Stimulated activated CD4-positive, alpha-beta T cell treated with anti-CD3 and anti-CD28 coated beads, TNF-alpha, amount 100 ng/mL, for 24 hours (primary cell): ENCODE measurements at regions not wholly inside any gene's neighbourhood (a gene's known extent, or its start where the extent isn't known, plus 50 kb on each side); places are given as distances from the start of the nearest gene placed in this dataset.
"Not testable (repeated sequence)": the region's sequence is repeated elsewhere in the genome, so short reads cannot be mapped to it uniquely, and the experiment has no call there.

Experiments used
- DNase-seq, 3 experiments: peaks; one replicate each; pipeline ENCODE4 v3.0.0-alpha.2; 2020; ENCODE audit warnings: low read depth in 3 of 3

DNA sequence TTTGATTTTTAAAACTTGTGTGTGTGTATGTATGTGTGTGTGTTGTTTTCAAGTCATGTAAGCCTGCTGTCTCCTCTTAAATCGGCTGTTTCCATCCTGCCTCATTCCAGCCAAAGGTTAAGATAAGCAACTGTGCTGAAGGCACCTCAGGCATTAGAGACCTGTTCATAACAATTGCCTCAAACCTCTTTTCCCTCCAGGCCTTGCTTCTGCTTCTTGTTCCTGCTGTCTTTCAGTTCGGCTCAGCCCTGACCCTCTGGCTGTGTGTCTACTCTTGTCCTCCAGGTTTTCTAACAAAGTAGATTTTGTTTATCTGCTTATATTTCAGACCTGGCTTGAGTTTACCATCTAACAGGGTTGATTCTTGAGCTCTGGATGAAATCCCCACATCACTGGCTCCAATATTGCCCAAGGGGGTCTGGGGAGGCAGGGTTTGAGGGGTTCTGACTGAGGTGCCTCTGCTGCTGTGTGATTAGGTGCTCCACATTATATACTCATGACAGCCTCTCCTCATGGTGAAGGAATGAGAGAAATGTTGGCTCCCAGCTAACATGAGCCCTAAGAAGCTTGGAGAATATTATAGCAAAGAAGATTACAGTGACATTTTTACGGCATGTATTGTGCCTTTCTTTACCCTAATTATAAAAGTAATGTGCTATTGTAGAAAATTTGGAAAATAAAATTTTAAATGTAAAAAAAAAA lies 229.7 kb upstream of the PIK3R1 start:
- DNase-seq = no peak

DNA sequence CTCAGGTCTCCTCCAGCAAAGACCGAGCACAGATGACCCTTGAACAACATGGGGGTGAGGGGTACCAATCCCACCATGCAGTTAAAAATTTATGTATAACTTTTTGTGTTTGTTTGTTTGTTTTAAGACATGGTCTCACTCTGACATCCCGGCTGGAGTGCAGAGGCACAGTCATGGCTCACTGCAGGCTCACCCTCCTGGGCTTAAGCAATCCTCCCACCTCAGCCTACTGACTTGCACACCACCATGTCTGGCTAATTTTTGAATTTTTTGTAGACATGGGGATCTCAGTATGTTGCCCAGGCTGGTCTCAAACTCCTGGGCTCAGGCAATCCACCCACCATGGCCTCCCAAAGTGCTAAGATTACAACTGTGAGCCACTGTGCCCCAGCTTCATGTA lies 231.0 kb upstream of the PIK3R1 start:
- DNase-seq = no peak

DNA sequence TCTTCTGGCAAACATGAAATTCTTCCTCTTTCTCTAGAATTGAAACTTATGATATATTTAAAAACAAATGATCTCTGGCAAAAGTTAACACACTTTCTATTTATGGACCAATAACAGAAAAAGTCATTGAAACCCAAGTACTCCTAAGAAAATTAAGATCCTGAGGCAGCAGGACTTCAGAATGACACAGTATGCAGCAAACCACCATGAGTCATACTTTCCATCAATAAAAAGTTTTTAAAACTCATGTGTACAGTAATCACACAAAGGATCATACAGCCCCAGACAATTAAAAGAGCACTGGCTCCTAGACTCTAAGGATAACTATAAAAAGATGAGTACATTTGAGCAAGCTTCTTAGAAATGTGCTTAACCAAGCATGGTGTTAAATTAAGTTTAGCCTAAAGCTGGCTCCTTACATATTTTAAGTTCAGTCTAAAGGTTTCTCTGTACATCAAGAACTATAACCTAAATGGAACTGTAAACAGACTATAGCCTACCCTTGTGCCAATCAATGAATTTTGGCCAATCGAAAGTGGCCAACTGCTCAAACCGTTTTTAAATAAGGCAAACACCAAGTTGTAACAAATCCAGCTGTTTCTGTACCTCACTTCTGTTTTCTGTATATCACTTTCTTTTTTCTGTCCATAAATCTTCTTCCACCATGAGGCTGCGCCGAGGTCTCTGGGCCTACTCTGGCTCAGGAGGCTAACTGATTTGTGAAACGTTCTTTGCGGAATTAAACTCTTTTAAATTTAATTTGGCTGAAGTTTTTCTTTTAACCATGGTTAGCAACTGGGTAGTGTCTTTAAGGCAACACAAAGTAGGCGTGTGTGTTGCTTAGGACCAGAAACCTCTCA lies 232.1 kb upstream of the PIK3R1 start:
- no peak for DNase-seq

DNA sequence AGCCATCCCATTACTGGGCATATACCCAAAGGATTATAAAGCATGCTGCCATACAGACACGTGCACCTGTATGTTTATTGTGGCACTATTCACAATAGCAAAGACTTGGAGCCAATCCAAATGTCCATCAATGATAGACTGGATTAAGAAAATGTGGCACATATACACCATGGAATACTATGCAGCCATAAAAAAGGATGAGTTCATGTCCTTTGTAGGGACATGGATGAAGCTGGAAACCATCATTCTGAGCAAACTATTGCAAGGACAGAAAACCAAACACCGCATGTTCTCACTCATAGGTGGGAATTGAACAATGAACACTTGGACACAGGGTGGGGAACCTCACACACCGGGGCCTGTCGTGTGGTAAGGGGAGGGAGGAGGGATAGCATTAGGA lies 233.4 kb upstream of the PIK3R1 start:
- DNase-seq = not testable (repeated sequence)

DNA sequence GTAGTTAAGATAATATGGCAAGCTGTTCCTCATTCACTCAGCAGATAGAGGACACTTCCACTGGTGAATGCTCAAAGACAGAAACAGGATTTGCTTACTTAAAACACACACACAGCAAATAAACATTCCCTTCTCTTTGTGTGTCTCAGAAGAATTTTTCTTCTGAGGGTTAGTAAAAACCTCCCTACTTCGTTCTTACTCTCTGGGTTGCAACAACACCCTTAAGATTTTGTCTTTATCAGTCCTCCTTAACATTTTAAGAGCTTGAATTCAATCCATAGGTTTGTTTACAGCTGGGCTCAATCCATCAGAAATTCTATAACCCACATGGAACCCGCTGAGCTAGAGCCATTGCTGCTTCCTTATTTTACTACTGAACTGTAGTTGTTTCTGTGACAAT lies 237.4 kb upstream of the PIK3R1 start:
- DNase-seq = no peak

DNA sequence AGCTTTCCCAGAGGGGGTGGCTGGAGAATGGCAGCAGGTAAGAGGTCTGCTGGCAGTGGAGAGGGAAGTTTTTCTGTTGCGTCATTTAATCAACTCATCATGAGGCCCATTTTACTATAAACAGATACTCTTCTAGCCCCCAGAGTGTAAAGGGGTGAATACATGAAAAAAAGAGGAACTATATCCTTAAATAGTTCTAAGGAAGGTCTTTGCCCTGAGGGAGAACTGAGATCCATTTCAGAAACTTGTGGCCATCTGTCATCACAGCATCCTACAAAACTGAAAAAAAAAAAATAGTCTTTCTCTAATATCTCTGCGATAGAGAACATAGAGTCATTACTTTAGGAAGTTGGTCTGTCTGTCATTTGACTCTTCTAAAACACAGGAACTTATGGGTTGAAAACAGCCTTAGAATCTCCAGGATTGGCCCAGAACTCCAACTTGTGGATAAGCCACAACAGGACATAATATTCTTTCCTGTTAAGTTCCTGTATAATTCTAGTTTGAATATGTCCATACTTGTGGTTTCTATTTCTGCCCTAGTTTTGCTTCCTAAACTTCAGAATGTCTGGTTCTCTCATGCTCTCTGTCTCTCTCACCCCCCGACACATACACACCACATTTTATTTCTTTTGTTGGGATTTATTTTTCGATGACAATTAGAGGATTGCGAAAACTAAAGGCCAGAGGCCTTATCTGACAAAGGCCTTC lies 238.5 kb upstream of the PIK3R1 start:
- DNase-seq = no peak

DNA sequence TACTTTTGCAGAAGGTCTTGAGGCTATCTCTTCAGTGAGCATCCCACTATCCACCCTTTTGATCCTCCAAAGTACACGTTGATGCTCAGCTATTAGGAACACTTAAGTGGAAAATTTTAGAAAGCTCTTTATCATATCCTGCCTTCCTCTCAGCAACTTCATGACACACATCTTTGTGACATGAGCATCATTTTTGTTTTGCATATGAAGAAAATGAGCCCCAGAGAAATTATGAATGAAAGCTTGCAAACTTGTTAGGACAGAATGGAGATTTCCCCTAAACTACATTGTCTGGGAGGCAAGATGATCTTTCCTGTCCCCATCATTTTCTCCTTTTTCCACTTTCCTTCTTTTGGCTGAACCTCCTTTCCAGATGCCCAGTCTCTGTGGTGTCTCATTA lies 239.4 kb upstream of the PIK3R1 start:
- DNase-seq = no peak

DNA sequence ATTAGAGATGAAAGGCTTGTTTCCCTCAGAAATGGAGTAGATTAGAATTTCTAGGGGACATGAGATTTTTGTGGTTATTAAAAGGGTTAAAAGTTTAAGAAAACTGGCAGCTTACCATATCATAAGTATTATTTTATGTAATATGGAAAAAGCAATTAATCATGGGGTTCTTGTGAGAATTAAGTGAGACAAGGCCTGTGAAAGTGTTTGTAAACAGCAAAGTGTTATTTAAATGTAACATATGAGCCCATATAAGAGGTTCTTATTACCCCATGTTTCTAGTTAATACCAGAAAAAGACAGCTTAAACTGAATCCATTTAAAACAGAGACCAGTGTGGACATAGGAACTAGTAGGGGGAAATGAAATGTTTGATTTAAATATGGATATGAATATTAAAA lies 241.1 kb upstream of the PIK3R1 start:
- no peak for DNase-seq

DNA sequence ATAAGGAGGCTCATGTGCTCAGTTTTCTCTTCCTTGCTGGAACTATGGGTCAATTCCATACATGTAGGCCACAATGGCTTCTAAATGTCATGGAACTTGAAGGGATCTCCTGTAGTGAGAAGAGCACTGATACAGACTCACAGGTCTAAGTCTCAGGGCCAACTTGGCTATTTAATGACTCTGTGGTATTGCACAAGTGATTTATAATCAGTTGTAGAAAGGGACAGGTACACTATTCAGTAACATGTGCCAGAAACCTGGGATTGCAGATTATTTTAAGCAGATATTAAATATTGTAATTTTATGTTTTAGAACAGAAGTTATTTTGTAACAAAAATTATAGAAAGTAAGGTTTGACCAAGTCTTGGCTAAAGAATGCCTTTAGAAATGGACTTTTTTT lies 241.5 kb upstream of the PIK3R1 start:
- no peak for DNase-seq

DNA sequence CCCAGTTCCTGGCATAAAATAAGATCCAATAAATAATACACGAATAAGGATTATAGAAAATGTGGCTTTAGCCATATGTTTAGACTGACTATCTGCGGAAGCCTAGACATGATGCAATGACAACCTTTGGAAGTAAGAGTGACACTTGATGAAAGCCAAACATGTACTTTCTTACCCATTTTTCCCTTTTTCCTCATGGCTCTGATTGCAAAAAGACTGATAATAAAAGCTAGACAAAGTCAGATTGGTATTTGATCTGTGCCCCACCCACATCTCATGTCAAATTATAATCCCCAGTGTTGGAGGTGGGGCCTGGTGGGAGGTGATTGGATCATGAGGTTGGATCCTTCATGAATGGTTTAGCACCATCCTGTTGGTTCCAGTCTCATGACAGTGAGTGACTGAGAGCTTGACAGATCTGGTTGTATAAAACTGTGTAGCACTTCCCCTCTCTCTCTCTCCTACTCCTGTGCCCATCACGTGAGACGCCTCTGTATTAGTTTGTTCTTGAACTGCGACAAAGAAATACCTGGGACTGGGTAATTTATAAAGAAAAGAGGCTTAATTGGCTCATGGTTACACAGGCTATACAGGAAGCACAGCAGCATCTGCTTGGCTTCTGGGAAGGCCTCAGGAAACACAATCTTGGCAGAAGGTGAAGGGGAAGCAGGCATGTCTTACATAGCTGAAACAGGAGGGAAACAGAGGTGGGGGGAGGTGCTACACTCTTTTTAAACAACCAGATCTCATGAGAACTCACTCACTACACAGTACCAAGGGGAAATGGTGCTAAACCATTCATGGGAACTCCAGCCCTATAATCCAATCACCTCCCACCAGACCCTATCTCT lies 243.4 kb upstream of the PIK3R1 start:
- DNase-seq = no peak

DNA sequence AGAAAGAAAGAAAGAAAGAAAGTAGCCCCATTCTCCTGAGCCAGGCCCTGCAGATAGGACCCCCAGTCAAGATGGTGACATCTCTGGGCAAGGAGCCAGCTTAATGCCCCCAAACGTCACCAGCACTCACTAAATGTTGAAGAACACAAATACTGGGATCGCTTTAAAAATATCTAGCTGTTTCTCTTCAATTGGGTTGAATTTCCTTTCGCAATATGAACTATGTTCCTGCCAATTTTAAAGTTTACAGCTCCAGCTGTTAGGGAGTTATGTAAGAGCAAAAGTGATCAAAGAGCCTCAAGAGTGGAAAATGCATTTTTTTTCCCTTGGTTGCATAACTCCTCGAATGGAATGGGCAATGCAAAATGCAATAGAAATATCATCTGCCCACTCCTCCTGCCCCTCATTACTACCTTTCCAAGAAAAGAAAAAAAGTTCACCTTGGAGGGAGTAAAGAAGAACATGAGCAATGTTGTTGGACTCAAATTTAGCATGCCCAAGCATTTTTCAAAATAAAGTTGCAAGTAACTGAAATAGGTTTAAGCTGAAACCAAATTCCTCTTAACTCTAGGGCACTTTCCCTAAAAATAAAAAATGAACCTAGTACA lies 244.2 kb upstream of the PIK3R1 start:
- DNase-seq = no peak

DNA sequence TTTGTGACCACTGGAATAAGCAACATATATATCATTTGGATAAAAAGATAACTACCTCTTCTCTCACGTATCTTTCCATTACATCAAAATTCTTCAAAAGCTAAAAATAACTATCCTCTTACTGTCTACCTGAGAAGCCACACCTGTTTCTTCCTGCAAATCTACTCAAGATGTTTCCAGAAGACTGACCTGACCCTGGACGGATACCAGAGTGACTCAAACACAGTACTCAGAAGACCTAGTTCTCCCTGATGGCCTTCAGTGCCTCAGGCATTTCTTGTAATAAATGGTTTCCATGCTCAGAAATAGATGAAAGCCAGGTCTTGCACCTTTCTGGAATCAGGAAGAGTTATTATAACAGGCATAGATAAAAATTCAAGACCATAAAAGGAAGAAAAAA lies 245.9 kb upstream of the PIK3R1 start:
- no peak for DNase-seq

DNA sequence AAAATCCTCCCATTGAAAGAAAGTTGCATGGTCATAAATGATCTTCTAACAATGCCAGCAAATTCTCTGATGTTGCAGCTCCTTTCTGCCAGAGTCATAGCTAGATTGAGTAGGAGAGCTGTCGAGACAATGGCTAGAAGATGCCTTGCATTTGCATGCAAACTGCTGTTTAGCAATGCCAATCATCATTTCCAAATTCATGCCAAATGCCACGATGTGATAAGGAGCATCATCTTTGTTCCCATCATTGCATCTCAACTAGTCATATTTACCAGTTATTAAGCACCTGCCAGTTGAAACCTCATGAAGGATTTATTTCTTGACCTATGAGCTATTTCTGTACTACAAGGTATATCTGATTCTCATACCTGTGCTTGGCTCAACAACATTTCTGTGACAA lies 246.4 kb upstream of the PIK3R1 start:
- DNase-seq = no peak

DNA sequence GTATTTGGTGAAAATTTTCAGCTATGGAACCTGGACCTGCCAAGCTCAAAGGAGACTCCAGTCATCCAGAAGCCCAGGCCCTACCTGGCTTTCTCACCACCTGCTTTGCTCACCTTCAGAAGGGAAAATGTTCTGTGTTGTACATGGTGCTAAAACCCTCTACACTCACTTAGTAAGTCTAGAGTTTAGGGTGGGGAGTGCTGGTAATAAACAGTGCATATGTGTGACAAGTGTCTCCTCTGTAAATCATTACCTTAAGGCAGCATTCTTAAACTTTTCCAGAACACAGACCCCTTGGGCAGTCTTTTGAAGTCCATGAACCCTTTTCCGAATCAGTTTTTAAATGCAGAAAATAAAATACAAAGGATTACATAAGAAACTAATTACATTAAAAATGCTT lies 248.8 kb upstream of the PIK3R1 start:
- no peak for DNase-seq

DNA sequence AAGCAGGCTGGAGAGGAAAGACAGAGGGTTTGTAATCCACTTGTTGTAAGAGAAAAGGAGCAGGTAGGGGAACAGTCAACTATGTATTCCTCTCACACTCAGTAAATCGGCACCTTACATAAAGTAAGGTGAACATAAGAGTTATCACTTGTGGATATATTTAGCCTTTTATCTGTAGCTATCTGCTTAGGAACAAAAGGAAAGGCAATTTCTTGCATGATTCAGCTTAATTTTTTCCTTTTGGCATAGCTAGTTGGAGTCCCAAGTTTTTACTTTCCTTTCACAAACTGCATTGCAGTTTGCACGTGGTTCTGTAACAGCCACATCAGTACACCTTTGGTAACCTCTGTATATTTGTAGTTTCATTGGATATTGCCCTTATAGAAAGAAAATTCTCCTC lies 250.9 kb upstream of the PIK3R1 start:
- DNase-seq = no peak

DNA sequence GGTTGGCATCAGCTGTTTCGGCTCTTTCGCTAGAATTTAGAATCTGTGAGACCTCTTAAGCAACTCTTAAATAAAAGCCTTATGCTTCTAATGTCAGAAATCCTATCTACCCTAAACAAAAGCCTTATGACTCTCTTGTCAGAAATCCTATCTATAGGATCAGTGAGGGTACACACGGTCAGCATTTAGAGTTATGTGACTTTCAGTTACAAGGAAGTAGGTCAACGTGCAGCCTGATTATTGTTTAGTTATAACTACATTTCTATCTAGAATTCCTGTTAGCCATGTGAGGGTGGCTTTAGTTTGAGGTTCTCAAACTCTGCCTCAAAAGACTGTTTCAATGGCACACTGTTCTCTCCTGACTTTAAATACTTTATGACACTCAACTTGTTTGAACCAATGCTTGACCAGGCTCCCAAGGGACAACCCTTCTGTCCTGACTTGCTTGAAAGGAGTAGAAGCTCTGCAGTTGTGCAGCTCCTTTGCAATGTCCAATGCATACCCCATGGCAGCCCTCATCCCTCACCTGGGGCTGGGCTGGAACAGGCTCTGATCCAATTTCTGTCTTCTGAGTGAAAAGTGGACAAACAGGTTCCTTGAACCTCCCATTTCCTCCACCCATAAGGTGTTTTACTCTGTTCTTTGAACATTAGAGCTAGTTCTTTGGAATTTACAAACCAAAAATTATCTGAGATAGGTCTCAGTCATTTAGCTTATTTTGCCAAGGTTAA lies 251.6 kb upstream of the PIK3R1 start:
- DNase-seq = no peak

DNA sequence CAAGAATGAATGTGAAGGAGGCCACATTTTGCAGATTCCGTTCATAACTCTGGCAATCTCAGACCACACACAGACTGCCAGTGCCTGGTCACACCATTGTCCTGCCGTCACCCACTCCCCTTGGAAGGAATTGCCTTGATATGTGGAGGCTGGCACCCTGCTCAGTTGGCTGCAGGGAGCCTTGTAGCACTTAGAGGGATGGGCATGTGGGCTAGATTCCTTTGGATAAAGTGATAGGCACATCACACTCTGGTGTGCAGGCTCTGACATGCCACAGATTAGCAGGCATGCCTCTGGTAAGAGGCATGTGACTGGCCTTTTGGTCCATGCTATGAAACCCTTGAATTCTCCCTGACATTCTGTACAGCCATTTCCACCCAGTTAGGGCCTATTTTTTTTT lies 254.6 kb upstream of the PIK3R1 start:
- DNase-seq = no peak

DNA sequence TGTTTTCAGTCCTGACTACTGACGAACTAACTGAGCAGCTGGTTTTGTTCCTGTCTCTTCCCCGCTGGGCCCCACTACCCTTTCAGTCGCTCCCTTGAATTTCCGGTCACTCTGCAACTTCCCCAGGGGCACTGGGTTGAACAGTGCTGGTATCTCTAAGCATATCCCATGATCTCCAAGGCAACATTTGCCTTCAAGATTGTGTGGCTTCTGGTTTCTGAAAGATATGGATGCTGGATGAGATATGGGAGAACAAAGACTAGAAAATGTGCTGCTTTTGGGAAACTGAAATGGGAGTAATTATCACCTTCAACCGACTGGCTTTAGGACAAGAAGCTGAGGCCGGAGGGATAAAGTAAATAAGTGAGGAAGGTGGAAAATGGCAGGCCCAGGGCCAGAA lies 258.2 kb upstream of the PIK3R1 start:
- no peak for DNase-seq

DNA sequence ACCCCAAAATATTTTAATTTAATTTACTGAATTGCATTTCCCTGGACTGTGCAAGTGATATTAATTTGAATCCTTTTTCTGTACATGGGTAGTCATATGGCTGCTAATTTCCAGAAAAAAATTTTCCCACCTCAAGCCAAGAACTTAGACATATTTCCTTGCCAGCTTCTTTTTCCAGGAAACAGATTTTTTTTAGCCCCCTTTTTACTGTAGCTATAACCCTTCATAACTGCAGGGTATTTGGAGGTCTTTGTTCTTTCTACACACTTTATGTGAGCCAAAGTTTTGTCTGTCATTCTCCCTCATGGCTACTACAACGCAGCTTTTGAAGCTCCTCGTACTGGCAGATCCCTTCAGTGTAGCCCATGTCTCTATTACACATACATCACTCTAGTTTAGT lies 261.2 kb upstream of the PIK3R1 start:
- DNase-seq = no peak

DNA sequence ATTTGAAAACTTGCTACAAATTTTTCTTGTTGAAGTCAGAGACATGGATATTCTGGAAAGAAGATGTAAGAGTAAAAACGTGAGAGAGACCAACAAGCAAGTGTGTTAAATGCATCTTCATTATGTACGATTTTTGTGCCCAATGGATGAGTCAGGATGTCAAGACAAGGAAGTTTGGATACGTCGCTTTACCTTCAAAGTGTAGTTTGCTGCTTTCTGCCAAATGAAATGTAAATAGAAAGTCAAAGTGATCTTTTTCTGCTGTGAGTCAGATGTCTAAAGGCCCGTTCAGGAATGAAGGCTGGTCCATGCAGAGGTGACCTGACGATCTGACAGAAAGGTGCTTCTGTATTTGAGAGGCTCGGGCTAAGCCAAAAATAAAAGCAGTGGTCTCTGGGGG lies 273.1 kb upstream of the PIK3R1 start:
- DNase-seq = no peak
